Stomach (tissue), 4 donors: ENCODE measurements at regions not wholly inside any gene's neighbourhood (a gene's known extent, or its start where the extent isn't known, plus 50 kb on each side); places are given as distances from the start of the nearest gene placed in this dataset.

ENCODE experiments used
- EP300 ChIP-seq: sonication (generic); formaldehyde crosslinking; IDR thresholded peaks from one replicate; pipeline ENCODE4 v1.6.1; 2017; ENCODE audit warnings: antibody characterized with exemption
- POLR2AphosphoS5 ChIP-seq, 3 donors: sonication (generic); formaldehyde crosslinking; IDR thresholded peaks; one replicate each; pipeline ENCODE4 v1.6.1; 2016; ENCODE audit warnings: antibody characterized with exemption in 3 of 3
- TF ChIP-seq, protein P1 (sequence below), 7 experiments: fragments of 450-650 bp in 4 of 7; fragments of 200-600 bp in 3 of 7; sonication (generic) in 3 of 7; IDR thresholded peaks; one replicate each; pipeline ENCODE4 v1.5.1; 2016 to 2019; ENCODE audit warnings: antibody characterized with exemption in 7 of 7, control low read depth in 2 of 7, mild to moderate bottlenecking in 1 of 7

DNA sequence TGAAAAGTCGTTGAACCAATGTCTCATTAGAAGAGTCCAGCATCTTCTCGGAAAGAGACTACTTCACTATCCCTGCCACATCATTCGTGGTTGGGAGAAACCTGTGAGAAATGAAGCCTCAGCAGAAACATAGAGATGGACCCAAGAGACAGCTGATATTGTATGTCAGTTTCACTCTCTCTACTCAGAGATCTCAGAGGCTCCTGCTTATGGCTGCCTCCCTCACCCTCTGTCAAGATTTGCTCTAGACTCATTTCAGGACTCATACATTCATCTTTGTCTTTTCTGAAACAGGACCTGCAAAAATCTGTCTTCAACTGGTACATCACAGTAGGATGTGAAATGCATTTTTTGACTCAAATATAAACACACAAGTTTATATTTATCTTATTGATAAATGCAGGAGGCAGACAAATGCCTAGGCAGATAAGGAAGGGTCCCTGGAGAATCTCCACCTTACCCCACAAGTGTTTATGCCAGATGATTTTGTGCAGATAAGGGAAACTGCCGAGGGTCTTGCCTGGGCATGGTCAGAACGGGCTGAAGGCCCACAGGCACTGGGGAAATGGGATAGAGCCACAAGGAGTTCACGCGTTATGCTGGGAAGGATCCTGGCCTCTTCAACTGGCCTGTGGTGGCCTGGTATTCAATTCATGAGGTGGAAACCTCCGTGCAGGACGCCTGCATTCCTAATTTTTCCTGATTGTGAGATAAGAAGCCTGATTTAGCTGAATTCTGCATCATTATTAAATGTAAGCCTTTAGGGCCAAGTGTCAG, 1834.0 kb upstream of the PCDH20 start:
- TF ChIP-seq POLR2AphosphoS5 (IDR thresholded peaks at IDR 0.05) (no peak), EP300 (no peak)
- TF ChIP-seq, protein P1, sequence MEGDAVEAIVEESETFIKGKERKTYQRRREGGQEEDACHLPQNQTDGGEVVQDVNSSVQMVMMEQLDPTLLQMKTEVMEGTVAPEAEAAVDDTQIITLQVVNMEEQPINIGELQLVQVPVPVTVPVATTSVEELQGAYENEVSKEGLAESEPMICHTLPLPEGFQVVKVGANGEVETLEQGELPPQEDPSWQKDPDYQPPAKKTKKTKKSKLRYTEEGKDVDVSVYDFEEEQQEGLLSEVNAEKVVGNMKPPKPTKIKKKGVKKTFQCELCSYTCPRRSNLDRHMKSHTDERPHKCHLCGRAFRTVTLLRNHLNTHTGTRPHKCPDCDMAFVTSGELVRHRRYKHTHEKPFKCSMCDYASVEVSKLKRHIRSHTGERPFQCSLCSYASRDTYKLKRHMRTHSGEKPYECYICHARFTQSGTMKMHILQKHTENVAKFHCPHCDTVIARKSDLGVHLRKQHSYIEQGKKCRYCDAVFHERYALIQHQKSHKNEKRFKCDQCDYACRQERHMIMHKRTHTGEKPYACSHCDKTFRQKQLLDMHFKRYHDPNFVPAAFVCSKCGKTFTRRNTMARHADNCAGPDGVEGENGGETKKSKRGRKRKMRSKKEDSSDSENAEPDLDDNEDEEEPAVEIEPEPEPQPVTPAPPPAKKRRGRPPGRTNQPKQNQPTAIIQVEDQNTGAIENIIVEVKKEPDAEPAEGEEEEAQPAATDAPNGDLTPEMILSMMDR (IDR thresholded peaks at IDR 0.05) = no peak
